Upper lobe of left lung (tissue), 6 donors: ENCODE measurements at regions not wholly inside any gene's neighbourhood (a gene's known extent, or its start where the extent isn't known, plus 50 kb on each side); places are given as distances from the start of the nearest gene placed in this dataset.
A peak's percentile ranks its signal among the peaks of the same experiment; 100 is the strongest.

Experiments used
- ATAC-seq, 2 donors: fragments of 200-7000 bp; cut with Tn5 transposase; one replicate each; pipeline ENCODE4 v1.9.1; 2022; ENCODE audit warnings: mild to moderate bottlenecking in 2 of 2, moderate library complexity in 2 of 2; ENCODE audit not compliant: low FRiP score in 2 of 2
- DNase-seq, 2 donors: peaks; one replicate each; pipeline ENCODE4 v3.0.0-alpha.2; 2019 to 2020
- H3K27ac ChIP-seq, 4 donors: fragments of 200-600 bp; sonication (generic); one replicate each; pipeline ENCODE4 v1.5.1; 2016 to 2019
- H3K27me3 ChIP-seq, 4 donors: fragments of 200-600 bp; sonication (generic); one replicate each; pipeline ENCODE4 v1.5.1; 2017 to 2019
- H3K36me3 ChIP-seq, 4 donors: fragments of 200-600 bp; sonication (generic); one replicate each; pipeline ENCODE4 v1.5.1; 2016 to 2019
- H3K4me1 ChIP-seq, 4 donors: fragments of 200-600 bp; sonication (generic); one replicate each; pipeline ENCODE4 v1.5.1; 2018 to 2019
- H3K4me3 ChIP-seq, 4 donors: fragments of 200-600 bp; sonication (generic); one replicate each; pipeline ENCODE4 v1.5.1; 2017 to 2019; ENCODE audit warnings: mild to moderate bottlenecking in 2 of 4, moderate library complexity in 1 of 4
- H3K9me3 ChIP-seq, 4 donors: fragments of 200-600 bp; sonication (generic); one replicate each; pipeline ENCODE4 v1.5.1; 2018 to 2019
- EP300 ChIP-seq, 4 donors: sonication (generic); formaldehyde crosslinking; IDR thresholded peaks; one replicate each; pipeline ENCODE4 v1.5.1; 2017; ENCODE audit warnings: antibody characterized with exemption in 4 of 4, control low read depth in 2 of 4
- POLR2A ChIP-seq, 4 donors: fragments of 450-650 bp; IDR thresholded peaks; one replicate each; pipeline ENCODE4 v1.5.1; 2016 to 2017; ENCODE audit warnings: antibody characterized with exemption in 4 of 4, mild to moderate bottlenecking in 2 of 4
- POLR2AphosphoS5 ChIP-seq, 2 donors: sonication (generic); formaldehyde crosslinking; IDR thresholded peaks; one replicate each; pipeline ENCODE4 v1.5.1; 2017; ENCODE audit warnings: antibody characterized with exemption in 2 of 2
- WGBS, 2 donors: methylation state at CpG; one replicate each; pipeline ENCODE4 v1.1.5; 2017 to 2018; 5-methylcytosine and 5-hydroxymethylcytosine counted together
- TF ChIP-seq, protein P1 (sequence below), 6 experiments: fragments of 450-650 bp in 4 of 6; fragments of 200-600 bp in 2 of 6; sonication (generic) in 2 of 6; IDR thresholded peaks; one replicate each; pipeline ENCODE4 v1.5.1; 2016 to 2019; ENCODE audit warnings: antibody characterized with exemption in 6 of 6
- donor health status: DM: no; HTN: no; CAD: no; lungs with moderate emphysema.
- donor health status: DM: no; HTN: yes; CAD: no; lungs with severe emphysema.

DNA sequence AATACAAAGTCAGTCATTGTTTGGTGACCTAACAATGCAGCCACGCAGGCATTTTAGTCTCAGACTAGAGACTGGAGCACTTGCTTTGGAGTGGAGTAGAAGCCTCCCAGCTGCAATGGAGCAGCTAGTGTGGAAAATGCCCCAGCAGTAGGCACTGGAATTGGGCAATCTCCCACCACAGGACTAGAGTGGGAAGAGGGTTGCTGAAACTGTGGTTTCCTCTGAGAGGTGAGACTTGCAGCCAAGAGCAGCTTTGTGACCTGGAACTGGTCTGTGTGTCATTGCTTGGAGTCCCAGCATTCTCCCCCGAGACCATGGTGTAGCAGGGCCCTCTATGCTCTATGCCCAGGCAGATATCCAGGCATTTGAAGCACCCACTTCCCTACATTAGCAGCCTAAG lies 556.3 kb downstream of the UQCRFS1 start:
- Histone ChIP-seq H3K9me3 (peaks cover 0 to 27% (median 4%) of the 10 kb centered on the region in 4 donors), H3K36me3 (no peaks in the 10 kb centered on the region), H3K27me3 (no peaks in the 10 kb centered on the region), H3K4me1 (no peaks in the 10 kb centered on the region), H3K4me3 (no peak overlapping the region), H3K27ac (no peak overlapping the region)
- DNase-seq (no peak), ATAC-seq (no peak)
- WGBS, 2 donors, result 40 to 64% methylated on average over 1 to 2 of the region's 2 CpGs
- TF ChIP-seq EP300 (IDR thresholded peaks at IDR 0.05), result no peak
- TF ChIP-seq POLR2A (IDR thresholded peaks at IDR 0.05), result no peak
- TF ChIP-seq, protein P1, sequence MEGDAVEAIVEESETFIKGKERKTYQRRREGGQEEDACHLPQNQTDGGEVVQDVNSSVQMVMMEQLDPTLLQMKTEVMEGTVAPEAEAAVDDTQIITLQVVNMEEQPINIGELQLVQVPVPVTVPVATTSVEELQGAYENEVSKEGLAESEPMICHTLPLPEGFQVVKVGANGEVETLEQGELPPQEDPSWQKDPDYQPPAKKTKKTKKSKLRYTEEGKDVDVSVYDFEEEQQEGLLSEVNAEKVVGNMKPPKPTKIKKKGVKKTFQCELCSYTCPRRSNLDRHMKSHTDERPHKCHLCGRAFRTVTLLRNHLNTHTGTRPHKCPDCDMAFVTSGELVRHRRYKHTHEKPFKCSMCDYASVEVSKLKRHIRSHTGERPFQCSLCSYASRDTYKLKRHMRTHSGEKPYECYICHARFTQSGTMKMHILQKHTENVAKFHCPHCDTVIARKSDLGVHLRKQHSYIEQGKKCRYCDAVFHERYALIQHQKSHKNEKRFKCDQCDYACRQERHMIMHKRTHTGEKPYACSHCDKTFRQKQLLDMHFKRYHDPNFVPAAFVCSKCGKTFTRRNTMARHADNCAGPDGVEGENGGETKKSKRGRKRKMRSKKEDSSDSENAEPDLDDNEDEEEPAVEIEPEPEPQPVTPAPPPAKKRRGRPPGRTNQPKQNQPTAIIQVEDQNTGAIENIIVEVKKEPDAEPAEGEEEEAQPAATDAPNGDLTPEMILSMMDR (IDR thresholded peaks at IDR 0.05), result no peak
- TF ChIP-seq POLR2AphosphoS5 (IDR thresholded peaks at IDR 0.05), result no peak

DNA sequence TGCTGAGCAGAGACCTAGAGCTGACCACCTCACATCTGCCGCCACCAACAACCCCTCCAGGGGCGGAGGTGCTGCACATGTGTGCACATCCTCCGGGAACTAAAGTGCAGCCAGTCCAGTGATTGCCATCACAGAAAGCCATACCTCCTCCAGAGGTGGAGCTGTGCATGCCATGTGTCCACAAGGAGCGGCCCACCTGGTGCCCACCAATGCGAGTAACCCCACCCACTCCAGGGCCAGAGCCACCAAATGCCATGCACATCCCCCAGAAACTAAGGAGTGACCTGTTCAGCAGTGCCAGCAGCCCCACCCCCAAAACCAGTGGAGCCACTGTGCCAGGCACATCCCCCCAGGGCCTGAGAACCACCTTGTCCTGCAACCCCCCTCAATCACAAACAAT lies 557.9 kb downstream of the UQCRFS1 start:
- Histone ChIP-seq H3K4me3 (no peak overlapping the region), H3K27me3 (no peaks in the 10 kb centered on the region), H3K4me1 (no peaks in the 10 kb centered on the region), H3K27ac (no peak overlapping the region), H3K36me3 (no peaks in the 10 kb centered on the region), H3K9me3 (peaks cover 0 to 27% (median 4%) of the 10 kb centered on the region in 4 donors)
- DNase-seq (peak in 1 of 2 donors; percentile 18), ATAC-seq (peak; percentile 17)
- WGBS, 2 donors, result 80 to 92% methylated on average over 1 to 4 of the region's 5 CpGs
- TF ChIP-seq EP300 (IDR thresholded peaks at IDR 0.05), result no peak
- TF ChIP-seq, protein P1 (IDR thresholded peaks at IDR 0.05), result no peak
- TF ChIP-seq POLR2A (IDR thresholded peaks at IDR 0.05), result no peak
- no peak for TF ChIP-seq POLR2AphosphoS5 (IDR thresholded peaks at IDR 0.05)

DNA sequence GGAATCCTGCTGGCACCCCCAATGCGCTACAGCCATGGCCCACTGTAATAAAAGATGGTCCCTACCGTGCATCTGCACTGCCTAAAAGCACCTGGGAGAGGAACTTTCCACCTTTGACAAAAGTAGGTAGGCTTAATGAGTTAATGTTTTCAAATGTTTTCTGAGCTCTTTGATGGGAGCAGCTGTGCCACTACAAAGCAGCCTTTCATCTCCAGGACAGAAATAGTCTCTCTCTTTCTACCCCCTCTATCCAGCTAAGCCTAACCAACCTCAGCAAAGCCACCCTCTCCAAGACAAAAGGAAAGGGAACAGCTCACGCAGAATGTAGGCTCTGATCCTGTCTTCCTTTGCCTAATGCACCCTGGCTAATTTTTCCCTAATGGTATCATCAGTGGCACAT lies 560.2 kb downstream of the UQCRFS1 start:
- TF ChIP-seq, protein P1 (IDR thresholded peaks at IDR 0.05), result no peak
- no peak for TF ChIP-seq POLR2AphosphoS5 (IDR thresholded peaks at IDR 0.05)
- TF ChIP-seq EP300 (IDR thresholded peaks at IDR 0.05), result no peak
- no peak for TF ChIP-seq POLR2A (IDR thresholded peaks at IDR 0.05)
- H3K27ac ChIP-seq, result no peak overlapping the region
- DNase-seq (no peak), ATAC-seq (no peak)
- no peaks in the 10 kb centered on the region for H3K36me3 ChIP-seq
- H3K4me3 ChIP-seq, result no peak overlapping the region
- H3K27me3 ChIP-seq, result no peaks in the 10 kb centered on the region
- H3K9me3 ChIP-seq, result peaks cover 0 to 7% (median 0%) of the 10 kb centered on the region in 4 donors
- WGBS, 2 donors, result 70 to 76% methylated on average over 3 of the region's 3 CpGs
- no peaks in the 10 kb centered on the region for H3K4me1 ChIP-seq

GRCh38 chr19:28646629-28647028 lies 566.3 kb downstream of the UQCRFS1 start:
- DNase-seq (no peak), ATAC-seq (no peak)
- WGBS, 2 donors, result 63 to 67% methylated on average over 6 of the region's 6 CpGs
- Histone ChIP-seq H3K27ac (no peak overlapping the region), H3K27me3 (no peaks in the 10 kb centered on the region), H3K4me3 (no peak overlapping the region), H3K36me3 (no peaks in the 10 kb centered on the region), H3K4me1 (no peaks in the 10 kb centered on the region), H3K9me3 (no peaks in the 10 kb centered on the region)
- no peak for TF ChIP-seq POLR2A (IDR thresholded peaks at IDR 0.05)
- TF ChIP-seq EP300 (IDR thresholded peaks at IDR 0.05), result no peak
- TF ChIP-seq, protein P1 (IDR thresholded peaks at IDR 0.05), result no peak
- TF ChIP-seq POLR2AphosphoS5 (IDR thresholded peaks at IDR 0.05), result no peak

GRCh38 chr19:28644169-28644775 lies 568.7 kb downstream of the UQCRFS1 start:
- H3K4me1 ChIP-seq, result no peaks in the 10 kb centered on the region
- H3K9me3 ChIP-seq, result no peaks in the 10 kb centered on the region
- no peaks in the 10 kb centered on the region for H3K36me3 ChIP-seq
- TF ChIP-seq POLR2A (IDR thresholded peaks at IDR 0.05) (no peak), EP300 (IDR thresholded peaks at IDR 0.05) (no peak), POLR2AphosphoS5 (IDR thresholded peaks at IDR 0.05) (no peak)
- TF ChIP-seq, protein P1 (IDR thresholded peaks at IDR 0.05), result no peak
- no peak overlapping the region for H3K27ac ChIP-seq
- ATAC-seq, result no peak
- no peak overlapping the region for H3K4me3 ChIP-seq
- WGBS, 2 donors, result 12 to 21% methylated on average over 4 of the region's 4 CpGs
- DNase-seq, result no peak
- no peaks in the 10 kb centered on the region for H3K27me3 ChIP-seq
